GM21390 (cell line): ENCODE measurements at regions not wholly inside any gene's neighbourhood (a gene's known extent, or its start where the extent isn't known, plus 50 kb on each side); places are given as distances from the start of the nearest gene placed in this dataset.

Source experiments
- ATAC-seq: cut with Tn5 transposase; IDR thresholded peaks from one replicate; pipeline ENCODE4 v1.9.1; 2021; ENCODE audit not compliant: unreplicated experiment

DNA sequence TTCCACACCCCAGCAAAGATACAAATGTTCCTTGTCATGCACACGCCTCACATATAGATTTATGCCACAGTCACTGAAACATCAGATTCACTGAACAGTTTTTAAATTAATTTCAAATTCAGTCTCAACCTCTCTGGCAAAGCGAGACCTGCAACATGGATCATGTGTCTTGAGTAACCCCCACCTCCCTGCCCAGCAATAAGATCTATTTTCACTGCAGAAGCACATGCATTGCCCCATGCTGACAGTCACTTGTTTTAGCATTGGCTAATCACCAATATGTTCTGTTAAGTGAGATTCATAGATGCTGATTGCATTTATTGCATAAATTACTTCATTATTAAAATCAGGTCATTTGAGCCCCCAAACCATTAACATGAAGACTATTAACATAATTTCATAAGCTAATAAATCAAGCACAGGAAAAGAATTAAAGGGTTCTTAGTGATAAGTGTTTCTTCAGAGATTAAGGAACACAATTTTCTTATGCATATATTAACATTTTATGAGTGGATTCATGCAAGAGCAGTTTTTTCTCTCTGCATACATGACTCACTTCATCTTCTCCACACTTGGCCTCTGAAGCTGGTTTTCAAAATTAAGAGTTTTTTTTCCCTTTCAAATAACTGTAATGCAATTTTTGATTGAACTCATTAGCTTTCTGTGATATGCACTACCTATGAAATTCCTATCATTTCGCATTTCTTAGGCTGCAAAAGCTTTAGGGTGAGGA lies 173.2 kb upstream of the SOX4 start:
- no peak for ATAC-seq

DNA sequence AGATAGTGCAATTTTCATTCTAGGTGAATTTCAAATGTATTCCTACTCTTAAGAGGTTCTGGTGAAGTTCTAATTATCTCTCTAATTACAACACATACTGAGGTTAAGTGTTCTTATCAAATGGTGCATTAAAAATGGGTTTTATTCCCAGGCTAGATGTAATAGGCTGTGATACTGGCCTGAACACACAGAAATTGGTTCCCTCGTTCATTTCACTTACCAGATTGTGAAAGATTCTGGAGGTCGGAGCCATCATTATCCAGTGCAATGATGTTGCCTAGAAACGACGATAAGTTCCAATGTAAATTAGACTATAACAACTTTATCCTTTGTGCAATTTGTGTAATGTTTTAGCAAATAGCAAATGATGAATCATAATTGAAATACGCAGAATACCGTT lies 172.6 kb upstream of the SOX4 start:
- ATAC-seq: no peak

DNA sequence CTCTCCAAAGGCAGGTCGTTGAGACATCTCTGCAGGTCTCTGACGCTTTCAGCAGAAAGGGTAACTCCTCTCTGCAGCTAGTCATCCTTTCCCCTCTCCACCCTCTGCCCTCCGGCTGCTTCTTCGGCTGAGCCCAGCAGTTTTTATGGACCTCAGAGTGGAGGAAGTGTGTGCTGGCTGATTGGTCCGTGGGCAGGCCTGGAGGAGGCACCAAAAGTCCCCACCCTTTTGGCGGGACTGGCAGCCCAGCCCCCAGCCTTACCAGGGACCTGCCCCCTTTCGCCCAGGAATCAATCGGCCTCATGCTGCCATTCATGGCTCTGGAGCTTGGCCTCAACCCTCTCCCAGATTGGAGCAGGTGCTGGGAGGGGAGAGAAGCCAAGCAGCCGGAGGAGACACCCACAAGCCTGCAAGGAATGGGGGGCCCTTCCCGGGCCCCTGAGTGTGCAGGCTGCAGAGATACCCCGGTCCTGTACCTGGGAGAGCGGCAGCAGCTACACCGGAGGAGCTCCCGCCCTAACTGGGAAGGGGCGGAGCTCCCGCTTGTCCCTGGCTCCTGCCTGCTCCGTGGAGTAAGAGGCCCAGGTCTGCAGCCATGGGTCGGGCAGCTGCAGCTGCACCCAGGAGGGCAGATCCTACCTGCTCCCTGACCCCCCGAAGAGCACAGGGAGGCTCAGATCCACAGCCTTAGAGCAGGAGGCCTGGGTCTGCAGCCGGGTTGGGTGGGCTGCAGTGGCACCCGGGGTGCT lies 170.3 kb upstream of the SOX4 start:
- no peak for ATAC-seq

DNA sequence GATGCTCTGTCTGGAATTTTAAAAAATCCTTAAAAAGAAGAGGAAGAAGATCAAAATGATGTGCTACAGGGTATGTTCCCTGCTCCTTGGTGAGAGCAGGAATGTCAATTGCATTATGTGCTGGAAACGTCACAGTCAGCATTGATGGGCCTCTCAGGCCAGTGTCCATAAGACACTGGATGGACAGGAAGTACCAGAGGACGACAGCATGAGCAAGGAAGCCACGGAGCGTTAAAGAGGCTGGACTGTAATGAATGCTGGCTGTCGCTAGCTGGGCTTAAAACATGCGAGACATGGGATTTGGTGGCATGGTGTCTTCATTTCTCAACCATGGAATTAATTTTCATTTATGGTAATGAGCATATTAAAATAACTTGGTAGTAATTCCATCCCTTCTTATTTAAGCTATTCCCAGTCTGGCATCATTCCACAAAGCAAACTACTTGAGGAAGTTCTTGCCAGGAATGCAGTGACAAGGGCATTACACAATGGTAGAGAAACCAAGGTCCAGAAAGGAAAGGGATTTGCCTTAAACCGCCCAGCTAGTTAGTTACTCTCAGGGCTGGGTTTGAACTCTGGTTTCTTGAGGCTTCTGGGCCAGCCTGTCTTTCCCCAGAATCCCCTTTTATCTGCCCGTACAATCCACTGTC lies 166.6 kb upstream of the SOX4 start:
- ATAC-seq: no peak

DNA sequence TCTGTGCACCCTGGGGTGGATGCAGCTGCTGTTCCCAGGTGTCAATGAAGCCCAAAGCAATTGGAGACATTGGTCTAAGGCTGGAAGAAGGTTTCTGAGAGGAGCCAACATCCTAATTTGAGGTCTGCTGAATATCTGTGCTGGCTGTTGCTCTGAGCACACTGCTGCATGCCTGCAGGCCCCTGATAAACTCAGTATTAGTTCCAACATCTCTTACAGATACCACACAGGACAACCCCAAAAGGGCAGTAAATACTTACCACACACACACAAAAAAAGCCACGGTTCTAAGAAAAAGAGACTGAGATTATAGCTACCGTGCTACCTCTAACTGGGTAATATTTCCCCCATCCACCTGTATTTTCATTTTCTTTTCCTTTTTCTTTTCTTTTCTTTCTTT lies 164.3 kb upstream of the SOX4 start:
- ATAC-seq: no peak

DNA sequence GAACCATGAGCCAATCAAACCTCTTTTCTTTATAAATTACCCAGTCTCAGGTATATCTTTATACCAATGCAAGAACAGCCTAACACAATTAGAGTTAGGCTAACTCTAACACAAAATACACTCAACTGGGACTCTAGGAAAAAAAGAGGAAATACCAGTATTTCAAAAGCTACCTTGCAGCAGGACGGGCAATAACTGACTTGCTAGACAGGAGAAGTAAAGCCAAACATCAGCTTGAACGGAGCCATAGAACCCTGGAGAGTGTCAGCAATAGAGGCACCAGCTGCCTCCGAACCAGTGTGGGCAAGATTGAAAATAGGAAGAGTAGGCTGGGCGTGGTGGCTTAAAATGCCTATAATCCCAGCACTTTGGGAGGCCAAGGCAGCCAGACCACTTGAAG lies 162.0 kb upstream of the SOX4 start:
- no peak for ATAC-seq

DNA sequence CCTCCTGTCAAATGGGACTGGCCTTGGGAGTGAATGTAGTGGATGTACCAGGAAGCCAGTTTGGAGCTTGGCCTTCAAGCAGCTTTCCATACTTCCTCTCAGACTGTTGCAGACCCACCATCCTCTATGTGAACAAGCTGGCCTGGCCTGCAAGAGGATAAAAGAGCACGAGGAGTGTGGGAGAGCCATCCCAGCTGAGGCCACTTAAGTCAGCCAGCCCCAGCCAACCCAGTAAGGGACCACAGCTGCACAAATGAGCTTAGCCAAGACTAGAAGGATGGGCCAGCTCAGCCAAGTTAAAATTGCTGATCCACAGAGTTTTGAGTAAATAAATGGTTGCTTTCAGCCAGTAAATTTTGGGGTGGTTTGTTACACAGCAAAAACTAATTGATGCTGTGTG lies 156.9 kb upstream of the SOX4 start:
- no peak for ATAC-seq

DNA sequence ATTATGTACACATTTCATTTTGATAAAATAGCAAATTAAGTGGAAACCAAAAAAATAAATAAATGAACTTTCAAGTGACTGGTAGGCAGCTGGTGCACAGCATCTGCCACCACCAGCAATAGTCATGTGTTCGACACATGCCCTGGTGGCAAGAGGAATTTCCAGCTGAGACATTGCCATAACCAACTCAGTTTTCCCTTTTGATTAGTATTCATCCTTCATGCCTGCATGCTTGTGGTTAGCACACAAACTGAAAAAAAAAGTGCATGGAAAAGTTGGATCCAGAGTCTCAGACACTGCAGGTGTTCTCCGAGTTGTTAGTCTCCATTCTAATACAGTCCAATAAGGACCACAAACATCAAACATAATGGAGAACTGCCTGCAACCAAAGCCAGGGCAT lies 156.0 kb upstream of the SOX4 start:
- no peak for ATAC-seq

DNA sequence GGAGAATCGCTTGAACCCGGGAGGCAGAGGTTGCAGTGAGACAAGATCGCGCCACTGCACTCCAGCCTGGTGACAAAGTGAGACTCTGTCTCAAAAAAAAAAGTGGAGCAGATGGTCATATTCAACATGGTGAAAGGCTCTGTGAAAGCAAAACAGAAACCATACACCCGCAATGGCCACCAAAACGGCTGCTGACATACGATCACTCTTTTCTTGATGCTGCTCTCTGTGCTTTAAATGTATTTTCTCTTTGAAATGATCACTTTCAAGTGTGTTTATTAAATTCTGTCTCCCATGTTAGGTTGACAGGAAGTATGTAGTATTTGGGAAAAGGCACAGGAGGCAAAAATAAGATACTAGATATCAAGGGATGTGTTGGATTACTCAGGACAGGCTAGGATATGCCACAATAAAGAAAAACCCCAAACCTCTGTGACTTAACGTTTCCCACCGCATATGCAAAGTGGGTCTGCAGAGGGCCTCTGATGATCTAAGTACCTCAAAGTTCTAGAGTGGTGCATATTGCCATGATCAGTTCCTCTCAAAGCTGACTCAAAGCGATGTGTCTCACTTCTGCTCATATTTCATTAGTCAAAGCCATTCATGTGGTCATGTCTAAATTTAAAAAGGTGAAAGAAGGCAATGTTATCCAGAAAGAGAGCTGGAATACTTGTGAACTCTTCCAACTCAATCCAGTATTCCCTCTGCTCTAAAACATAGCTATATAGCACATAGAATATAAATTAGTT lies 155.1 kb upstream of the SOX4 start:
- peak; percentile 98 for ATAC-seq

DNA sequence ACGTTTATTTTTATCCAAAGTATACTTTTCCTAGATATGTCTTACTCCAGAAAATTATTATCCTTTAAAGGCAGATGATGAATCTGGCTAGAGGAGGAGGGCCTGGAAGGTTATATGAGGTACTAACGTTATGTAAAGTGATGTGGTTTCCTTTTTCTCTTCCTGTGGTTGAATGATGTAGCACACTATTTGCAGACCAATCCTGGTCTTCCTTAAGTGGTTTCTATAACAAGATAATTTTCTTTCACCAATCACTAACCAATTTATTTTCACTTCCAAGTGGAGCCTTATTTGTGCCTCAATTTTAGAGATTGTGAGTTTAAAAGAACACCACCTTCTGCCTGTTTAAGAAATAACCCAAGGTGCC lies 154.6 kb upstream of the SOX4 start:
- peak; percentile 63 for ATAC-seq

DNA sequence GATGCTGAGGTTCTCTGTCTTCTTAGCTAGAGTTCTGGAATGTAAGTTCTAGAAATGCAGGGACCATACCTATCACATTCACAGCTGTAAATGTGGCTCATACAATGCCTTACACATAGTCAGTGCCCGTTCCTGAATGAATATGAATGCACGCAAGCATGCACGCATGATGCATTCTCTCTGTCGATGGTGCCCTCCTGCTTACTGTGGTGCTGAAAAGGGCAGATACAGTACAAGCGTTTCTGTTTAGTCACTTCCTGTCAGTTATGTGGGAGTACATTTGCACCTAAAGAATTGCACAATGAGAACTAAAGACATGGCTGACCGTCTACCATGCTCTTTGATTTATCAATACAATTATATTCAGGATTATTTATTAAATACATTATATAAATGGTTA lies 152.2 kb upstream of the SOX4 start:
- ATAC-seq: no peak

DNA sequence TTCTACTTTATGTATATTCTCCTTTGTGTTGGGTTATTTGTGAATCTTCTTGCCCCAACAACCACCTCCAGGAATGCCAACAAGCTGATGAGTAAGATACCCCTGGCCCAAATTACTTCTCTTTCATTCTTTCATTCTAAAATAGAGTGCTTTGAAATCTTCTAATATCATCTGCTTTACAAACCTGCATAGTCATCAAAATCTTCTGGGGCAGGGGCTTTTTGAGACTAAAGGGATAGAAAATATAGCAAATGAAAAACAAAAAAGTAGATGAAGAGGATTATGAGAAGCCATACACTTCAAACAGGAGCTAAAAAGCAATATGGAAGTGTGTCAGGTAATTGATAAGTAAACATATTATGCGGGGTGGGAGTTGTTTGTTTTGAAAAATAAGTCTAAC lies 150.7 kb upstream of the SOX4 start:
- ATAC-seq: no peak

DNA sequence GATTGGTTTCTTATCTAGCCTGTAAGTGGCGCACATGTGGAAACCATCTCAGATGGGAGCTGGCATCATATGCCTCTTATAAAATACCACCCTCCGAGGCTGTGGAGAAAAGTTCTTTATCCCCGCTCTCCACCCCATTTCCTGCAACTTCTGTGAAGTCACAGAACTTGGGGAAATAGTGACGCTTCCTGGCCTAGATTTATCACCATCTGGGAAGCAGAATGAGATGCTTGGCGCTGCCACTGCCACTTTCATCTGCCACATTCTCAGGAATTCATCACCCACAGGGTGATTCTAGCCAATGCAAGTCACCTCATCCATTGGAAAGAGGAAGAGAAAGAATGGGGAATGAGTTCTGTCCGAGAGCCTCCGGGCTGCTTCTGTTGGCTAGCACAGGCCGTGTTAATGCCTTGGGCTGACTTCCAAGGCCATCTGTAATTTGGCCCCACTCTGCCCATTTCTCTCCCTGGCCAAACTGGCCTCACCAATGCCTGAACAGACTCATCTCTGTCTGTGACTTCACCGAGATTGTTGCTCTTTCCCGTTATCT lies 148.8 kb upstream of the SOX4 start:
- no peak for ATAC-seq

DNA sequence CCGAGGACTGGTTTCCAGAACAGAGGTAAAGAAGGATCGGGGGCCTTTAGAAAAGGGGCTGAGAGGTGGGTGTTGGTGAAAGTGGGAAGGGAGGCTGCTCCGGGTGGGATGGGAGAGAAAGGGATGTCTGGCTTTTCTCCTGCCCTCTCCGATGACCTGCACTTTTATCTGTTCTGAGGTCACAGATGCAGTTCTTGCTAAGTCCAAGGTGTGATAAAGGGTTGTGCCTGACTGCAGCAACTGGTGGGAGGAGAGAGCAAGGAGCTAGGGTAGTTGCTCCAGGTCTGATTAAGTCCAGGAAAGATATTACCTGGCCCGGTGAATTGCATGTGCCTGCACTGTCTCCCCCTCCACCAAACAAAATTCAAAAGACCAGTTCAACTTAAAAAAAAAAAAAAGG lies 145.6 kb upstream of the SOX4 start:
- no peak for ATAC-seq

DNA sequence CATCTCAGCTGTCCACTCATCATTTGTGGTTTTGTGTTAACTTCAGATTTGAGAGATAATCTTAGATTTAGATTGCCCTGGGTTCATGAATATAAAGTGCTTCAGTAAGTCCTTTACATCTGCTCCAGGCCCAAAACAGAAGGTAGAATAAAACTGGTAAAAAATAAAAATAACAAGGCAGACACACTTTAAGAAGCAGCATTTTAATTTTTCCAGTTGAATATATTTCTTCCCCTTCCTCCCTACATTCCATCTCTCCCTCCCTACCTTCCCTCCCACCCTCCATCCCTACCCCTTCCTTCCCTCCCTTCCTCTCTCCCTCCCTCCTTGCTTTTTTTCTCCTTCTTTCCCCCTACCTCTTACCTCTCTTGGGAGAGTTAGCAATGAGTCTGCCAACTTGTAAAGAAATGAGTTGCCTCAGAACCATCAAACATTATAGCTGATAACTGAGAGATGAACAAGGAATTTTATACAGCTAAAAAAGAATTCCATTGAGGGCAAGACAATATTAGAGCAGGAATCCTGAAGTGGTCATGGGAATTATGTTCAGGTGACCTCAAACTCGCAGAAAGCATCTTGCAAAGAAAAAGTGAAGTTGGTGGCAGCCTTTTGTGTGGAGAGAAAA lies 145.0 kb upstream of the SOX4 start:
- ATAC-seq: no peak

DNA sequence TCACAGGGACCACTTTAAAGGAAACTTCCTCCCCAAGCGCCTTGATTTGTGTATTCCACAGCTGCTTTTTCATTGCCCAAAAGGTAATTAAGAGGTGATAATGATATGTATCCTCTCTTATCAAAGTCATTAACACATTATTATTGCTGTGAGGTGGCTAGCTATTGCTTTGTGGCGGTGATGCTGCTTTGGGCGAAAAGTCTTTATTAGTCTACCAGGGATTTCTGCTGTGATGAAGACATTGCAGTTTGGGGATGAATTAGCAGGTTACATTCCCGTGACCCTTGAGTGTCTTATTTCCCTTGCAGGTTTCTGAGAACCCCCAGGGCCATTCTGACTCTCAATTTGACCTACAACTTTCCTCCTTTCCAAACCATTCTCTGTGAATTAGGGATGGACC lies 143.4 kb upstream of the SOX4 start:
- no peak for ATAC-seq

DNA sequence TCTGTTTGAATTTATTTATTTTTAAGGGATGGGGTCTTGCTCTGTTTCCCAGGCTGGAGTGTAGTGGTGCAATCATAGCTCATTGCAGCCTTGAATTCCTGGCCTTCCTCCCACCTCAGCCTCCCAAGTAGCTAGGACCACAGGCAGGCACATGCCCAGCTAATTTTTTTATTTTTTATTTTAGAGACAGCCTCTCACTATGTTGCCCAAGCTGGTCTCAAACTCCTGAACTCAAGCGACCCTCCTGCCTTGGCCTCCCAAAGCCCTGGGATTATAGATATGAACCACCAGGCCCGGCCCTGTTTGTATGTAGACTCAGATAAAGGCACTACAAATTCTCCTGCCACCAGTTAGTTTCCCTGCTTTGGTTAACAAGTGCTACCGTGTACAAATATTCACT lies 142.9 kb upstream of the SOX4 start:
- ATAC-seq: no peak

DNA sequence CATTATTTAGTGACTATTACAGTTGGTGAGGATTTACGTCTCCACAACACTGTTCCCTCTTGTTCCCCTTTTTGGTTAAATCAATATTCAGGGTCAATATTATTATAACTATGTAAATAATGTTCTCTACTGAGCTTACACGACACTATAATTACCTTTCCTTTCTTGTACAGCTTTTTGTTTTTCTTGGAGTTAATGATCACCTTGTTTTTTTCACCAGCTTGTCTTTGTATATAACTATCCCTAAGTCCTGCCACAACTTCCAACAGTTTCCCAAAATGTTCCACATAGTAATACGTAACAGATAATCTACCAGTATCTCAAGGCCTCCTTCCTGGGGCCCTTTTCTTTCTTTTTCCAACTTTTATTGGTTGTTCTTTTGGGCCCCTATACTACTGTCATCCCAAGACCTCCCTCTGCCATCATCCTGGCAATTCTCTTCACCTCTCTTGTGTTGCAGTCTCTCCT lies 142.0 kb upstream of the SOX4 start:
- no peak for ATAC-seq

DNA sequence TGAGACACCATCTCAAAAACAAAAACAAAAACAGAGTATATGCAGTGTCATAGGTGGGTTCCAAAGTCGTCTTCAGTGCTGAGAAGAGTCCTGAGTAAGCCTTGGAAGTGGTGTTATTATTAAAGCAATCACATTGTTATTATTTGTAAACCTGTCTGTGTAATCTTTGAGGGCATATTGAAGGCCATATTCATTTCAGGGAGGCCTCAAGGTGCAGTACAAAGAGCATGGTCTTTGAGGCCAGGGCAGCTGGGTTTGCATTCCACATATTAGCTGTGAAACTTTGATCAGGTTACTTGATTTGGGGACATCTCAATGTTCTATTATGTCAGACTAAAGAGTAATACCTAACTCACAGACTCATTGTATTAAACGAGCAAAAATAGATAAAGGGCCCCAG lies 139.3 kb upstream of the SOX4 start:
- ATAC-seq: no peak

DNA sequence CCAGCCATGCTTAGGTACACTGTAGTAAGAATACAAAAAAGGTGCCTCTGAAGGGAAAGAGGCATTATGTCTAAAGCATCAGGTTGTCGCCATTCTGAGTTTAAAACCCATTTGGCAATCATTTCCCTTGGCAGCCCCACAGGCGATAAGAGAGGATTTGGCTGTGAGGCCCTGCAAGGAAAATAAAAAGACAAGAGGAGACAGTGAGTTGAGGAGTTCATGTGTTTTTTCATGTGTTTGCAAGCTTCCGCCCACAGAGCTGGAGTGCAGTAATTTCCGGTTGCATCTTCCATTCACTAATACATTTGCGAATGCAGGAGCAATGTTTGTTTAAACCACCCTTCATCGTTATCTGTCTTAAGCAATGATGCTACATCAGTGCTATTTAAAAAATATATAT lies 138.5 kb upstream of the SOX4 start:
- ATAC-seq: no peak

DNA sequence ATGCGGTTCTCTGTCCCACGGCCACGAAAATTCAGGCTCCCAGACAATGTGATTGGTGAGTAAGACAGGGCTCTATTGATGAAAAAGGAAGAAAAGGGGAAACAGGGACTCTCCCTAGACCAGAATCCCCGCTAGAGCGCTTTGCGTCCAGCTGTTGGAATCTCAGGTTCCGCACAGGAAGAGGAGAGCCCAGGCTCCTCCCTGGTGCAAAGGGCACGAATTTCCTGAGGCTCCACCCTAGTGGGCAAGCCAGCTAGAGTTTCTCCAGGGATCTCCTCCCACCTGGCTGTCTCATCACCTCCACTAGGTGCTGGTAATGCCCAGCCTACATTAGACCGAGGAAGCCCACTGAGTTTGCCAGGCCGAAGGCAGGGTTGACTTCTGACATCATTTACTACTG lies 135.9 kb upstream of the SOX4 start:
- ATAC-seq: no peak
